ENCODE measurements at regions not wholly inside any gene's neighbourhood (a gene's known extent, or its start where the extent isn't known, plus 50 kb on each side); places are given as distances from the start of the nearest gene placed in this dataset.

DNA sequence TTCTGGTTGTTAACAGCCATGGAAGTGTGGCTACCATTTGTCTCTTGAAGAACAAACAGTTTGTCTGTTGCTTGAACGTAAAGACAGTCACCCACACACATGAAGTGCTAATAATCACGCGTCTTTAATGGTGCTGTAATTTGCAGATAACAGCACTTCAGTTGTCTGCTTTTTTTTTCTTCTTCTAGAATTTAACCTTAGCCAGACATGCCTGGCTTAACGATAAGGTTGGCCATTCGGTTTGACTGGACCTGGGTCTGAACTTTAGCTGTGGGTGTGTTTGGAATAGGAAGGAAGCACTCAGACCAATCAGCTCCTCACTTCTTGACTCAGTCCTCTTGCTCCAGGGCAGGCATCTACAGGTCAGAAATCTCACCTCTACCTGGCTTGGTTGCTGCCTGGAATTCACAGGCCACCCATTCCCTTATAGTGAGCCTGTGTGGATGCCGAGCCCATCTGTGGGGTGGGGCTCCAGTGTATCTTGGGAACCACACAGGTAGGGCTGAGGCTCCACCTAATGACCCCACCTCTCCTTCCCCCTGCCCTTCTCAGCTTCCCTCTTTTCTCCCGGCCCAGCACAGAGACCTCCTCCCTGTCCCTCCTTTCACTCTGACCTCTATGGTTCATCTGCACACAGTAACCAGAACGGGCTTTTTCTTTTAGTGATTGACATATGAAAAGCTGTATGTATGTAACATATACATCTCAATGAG is 246.4 kb upstream of the PWP1 start:
- DNase-seq (ENCODE audit: low spot score) (no peak), FAIRE-seq (no peak)

DNA sequence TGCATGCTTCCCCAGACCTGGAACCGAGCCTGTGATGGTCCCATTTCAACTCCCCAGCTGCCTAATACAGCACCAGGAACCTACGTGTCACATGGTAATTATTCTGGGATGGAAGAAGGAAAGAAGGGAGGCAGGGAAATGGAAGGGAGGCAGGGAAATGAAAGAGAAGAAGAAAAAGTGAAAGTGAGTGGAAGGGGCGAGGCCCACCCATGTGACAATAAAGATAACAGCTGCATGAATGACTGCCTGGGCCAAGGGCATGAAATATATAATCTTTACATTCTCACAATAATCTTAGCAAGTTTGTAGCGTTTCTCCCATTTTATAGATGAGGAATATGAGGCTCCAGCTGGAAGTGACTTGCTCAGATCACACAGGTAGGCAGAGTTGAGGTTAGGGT is 245.0 kb upstream of the PWP1 start:
- no peak for FAIRE-seq

DNA sequence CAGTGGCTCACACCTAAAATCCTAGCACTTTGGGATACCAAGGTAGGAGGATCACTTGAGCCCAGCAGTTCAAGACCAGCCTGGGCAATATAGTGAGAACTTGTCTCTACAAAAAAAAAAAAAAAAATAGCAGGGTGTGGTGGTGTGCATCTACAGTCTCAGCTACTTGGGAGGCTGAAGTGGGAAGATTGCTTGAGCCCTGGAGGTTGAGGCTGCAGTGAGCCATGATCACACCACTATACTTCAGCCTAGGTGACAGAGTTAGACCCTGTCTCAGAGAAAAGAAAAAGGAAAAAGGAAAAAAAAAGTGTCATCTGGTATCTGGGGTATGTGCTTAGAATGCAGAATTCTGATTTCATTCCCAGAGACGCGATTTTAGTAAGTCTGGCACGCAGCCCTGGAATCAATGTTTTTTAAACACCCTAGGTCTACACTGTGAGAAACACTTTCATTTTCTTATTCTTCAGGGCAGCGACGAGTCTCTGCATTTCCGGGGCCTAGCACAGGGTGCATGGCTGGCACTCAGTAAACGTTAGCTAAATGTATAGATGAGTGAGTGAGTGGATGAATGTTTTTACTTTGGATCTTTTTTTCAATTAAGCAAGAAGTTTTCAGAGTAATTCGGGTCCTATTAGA is 243.8 kb upstream of the PWP1 start:
- no peak for FAIRE-seq
- DNase-seq (ENCODE audit: low spot score) = no peak

More for the DNA sequence above, 245.0 kb upstream of the PWP1 start:
- no peak for DNase-seq (ENCODE audit: low spot score)

DNA sequence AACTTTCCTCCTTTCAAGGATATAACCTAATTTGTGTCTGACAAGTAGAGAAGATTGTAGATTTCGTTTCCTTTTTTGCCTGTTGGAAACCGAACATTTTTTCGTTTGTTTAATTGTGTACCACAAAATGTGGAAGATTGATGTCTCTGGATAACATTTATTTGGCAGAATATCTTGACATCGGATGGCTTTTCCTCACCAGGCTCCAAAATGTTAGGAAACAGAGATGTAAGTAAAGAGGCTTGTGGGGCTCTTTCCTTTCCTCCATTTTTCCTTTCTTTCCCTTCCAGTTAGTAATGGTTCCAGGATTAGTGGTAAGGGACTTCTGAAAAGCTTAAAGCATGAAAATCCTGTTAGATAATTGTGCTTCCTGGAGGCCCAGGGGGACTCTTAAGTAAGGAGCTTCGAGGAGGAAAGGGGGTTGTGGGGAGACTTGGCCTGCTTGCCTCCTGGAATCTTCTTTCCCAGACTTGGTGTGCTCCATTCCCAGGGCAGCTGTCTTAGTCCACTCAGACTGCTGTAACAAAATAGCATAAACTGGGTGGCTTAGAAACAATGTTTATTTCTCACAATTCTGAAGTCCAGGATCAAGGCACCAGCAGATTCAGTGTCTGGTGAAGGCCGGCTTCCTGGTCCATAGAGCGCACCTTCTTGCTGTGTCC is 243.1 kb upstream of the PWP1 start:
- FAIRE-seq (no peak), DNase-seq (ENCODE audit: low spot score) (no peak)

DNA sequence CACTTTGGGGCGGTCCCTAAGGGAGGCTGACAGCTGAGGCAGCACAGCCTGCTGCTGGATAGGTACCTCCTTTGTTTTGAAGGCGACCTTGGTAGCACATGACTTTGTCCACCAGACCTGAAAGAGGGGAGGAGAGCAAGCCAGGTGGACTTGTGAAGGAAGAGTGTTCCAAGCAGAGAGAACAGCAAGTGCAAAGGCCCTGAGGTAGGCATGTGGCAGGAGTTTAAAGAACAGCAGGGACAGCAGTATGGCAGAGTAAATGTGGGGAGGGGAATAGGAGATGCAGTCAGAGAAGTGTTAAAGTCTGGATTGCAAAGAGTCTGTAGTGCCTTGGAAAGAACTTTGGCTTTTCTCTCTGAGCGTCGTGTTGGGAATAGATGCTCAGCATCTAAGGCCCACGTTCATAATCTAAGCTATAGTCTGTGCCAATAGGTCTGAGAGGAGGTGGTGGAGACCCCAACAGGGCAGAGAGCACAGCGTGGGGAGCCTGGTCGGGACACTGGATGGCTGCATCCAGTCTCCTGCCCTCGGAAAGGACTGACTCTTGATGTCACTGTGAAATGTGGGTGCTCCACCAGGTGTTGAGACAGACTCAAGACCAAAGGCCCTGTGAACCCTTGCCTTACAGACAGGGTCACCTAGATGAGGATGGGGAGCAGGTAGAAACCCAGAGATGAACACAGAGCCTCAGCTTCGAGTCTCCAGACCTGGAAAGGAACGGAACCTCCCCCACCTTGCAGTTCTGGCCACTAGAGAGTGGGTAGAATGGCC is 242.1 kb upstream of the PWP1 start:
- DNase-seq (ENCODE audit: low spot score) (no peak), FAIRE-seq (no peak)

DNA sequence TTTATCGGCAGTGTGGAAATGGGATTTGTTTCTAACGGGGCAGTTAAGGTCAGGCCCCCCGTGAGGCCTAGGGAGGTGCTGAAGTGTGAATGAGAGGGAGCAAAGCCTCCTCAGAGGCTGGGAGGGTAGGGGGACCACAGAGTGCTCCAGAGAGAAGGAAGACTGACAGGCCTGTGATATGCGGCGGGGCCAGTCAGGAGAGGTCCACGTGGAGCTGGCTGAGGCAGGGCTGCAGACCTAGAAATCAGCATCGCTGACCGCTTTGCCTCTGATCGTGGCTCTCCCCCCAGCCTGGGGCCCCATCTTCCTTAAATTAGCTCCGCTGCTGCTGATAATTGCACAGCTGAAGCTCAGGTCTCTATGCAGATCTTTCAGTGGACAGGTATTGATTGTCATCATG is 240.8 kb upstream of the PWP1 start:
- no peak for FAIRE-seq
- no peak for DNase-seq (ENCODE audit: low spot score)

DNA sequence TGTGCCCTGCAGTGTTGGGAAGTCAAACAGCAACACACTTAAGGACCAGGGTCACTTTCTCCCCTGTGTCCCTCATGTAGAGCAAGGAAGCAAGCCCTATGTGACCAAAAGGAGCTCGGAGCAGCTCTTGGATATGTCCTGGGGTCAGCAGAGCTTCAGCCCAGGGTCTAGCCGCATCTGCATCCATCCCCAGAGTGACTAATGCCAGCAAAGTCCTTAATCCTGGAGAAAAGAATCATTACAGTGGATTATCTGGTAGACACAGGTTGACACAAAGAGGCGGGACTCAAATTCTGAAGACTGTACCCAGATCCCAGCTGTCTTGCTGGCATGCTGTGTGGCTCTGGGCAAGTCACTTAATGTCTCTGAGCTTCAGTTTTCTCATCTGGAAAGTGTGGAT is 239.1 kb upstream of the PWP1 start:
- DNase-seq (ENCODE audit: low spot score) (no peak), FAIRE-seq (no peak)

DNA sequence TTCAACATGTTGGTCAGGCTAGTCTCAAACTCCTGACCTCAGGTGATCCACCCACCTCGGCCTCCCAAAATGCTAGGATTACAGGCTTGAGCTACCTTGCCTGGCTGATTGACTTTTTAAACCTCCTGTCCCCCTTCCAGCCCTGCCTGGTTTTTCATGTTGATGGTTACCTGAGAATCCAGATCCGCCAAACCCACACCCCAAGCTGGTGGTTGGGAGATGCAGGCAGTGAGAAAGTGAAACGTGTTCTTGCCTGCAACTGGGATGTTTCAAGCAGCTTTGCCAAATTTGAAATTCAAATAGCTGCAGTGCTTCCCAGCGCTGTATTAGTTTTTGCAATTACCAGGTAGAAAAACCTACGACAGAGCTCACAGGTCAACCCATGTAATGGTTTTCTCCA is 238.3 kb upstream of the PWP1 start:
- DNase-seq (ENCODE audit: low spot score) (no peak), FAIRE-seq (no peak)

DNA sequence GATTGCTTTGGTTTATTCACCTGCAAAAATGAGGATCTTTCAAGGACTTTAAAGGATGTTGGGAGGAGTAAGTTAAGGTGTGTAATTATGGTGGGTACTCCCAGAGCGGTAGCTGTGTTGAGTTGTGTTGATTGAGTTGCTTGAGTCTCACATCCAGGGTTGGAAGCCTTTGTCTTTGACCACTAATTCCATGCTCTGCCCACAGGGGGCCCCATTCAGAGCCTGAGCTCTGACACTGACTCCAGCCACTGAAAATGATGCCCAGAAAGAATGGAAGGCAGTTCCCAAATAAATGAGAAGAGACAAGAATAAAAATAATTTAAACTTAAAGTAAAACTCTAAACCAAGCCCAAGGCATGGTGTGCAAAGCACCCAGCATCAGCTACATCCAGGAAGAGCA is 237.4 kb upstream of the PWP1 start:
- no peak for FAIRE-seq

DNA sequence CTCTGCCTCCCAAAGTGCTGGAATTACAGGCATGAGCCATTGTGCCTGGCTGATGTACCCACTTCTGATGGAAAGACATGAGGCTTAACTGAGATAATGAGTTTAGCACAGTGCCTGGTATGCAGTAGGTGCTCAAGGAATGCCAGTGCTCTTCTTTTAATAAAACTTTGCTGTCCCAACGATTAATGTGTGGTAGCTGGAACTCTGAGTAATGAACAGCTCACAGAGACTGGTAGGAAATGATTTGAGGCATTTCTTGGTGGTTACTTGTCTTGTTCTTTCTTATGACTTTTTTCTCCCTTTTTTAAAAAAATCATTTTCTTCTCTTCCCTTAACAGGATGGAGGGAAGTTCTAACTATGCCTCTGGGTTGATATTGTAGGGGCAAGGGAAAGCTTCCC is 235.7 kb upstream of the PWP1 start:
- peak; percentile 5 for DNase-seq (ENCODE audit: low spot score)
- FAIRE-seq = no peak

More for the DNA sequence above, 237.4 kb upstream of the PWP1 start:
- no peak for DNase-seq (ENCODE audit: low spot score)

DNA sequence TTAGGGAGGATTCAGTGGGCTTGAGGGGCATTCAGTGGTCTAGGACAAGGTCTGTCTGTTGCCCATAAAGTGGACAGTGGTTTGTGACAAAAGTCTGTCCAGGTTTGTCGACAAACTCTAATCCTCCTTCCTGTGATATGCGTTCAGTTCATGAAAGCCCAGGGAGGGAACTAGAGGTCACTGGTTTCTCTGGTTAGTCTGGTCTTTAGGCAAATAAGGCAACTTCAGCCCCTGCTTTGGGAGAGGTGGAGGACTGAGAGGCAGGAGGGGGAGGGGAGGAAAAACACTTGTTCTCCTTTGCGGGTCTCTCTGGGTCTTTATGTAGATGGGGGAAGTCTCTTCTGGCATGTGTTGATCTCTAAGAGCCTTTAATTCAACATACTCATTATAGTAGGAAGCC is 235.1 kb upstream of the PWP1 start:
- DNase-seq (ENCODE audit: low spot score) = no peak
- FAIRE-seq = no peak

DNA sequence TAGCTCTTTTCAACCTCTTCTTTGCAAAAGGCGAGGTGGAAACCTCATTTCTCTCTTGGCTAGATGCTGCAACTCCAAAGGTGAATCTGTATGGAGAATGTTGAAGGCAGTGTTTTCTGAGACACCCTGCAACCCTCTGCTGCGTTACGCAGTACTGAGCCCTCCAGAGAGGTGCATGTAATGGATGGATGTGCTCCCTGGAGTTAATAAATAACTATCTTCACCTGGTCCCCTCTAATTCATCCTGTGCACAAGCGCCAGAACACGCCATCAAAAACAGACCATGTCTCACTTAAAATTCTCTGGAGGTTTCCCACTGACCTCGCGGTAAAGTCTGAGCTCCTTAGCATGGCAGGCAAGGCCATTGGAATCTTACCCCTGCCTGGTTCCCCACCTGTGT is 234.4 kb upstream of the PWP1 start:
- FAIRE-seq = no peak
- no peak for DNase-seq (ENCODE audit: low spot score)

DNA sequence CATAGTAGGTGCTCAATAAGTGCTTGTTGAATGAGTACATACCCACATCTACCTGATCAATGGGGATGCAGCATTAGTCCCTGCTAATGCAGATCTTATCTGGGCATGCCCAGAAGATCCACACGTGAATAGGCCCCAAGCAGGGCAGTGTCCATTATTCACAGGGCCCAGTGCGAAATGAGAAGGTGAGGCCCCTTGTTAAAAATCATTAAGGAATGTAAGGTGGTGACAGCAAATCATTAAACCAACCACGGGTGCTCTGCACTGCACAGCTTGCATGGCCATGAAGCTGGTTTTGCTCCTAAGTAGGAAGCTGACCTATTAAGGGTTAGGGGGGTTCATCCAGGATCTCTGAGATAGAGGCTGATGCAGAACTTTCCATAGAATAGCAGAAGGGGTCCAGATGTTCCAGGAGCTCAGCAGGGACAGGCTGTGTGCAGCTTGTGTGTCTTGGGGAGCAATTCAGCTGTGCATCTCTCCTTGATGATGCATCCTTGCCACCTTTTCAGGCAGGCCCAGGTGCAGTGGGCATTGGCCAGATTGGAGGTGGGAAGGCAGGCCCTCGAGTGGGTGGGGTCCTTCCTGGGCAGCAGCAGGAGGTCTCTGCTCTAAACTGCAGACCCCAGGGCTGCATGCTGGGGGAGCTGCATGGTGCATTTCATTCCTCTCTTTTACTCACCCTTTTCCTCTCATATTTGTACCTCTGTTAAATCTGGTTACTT is 231.3 kb upstream of the PWP1 start:
- DNase-seq (ENCODE audit: low spot score) = no peak
- FAIRE-seq = no peak

DNA sequence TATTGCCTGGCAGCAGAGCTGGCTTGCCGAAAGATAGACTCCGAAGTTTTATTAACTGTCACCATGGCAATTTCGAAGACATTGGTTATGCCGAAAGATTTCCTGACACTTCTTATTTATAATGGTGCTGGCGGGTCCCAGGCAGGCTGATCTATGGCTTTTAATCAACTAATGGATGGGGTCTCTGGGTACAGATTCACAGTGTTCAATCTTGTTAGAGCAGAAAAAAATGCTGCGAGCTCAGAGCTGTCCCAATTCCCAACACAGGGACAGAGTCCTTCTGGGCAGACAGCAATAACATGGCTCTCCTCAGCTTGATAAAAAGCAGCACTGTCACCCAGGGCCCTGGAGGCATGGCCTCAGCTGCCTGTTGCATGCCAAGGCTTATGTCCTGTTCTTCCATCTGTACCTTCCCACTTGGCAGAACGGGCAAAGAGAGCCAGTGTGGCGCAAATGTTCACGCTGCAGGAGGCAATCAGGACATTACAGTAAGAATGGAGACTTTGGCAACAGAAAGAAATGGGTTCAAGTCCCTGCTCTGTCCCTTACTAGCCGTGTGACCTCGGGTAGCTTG is 228.2 kb upstream of the PWP1 start:
- no peak for DNase-seq (ENCODE audit: low spot score)
- FAIRE-seq = no peak

DNA sequence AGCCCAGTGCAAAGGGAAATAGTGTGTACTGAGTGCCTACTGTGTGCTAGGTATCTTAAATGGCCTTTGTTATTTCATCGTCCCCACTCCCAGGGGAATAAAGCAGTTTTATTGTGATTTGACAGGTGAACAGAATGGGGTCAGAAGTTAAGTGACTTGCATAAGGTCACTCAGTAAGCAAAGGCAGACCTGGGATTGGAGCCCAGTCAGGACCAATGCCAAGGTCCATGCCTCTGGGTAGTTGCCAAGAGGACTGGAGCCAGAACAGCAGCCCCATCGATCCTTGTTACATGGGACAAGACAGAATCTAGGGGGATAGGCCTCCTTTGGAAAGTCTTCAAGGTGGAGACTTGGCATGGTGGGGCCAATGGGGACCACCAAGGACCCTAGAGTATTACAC is 227.4 kb upstream of the PWP1 start:
- DNase-seq (ENCODE audit: low spot score) (no peak), FAIRE-seq (no peak)

DNA sequence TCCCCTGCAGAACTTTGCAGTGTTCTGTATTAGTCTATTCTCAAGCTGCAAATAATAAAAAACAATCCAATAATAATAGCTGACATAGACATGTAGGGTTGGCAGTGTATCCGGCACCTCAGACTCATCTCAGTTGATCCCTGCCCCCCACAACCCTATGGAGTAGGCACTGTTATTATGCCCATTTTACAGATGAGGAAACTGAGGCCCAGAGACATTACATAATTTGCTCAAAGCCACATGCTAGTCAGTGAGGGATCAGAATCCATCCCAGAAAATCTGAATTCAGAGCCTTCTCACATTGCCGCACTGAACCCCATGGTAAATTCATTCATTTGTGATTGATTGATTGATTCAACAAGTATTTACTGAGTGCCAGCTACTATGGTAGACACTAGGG is 226.6 kb upstream of the PWP1 start:
- FAIRE-seq (no peak), DNase-seq (ENCODE audit: low spot score) (no peak)

DNA sequence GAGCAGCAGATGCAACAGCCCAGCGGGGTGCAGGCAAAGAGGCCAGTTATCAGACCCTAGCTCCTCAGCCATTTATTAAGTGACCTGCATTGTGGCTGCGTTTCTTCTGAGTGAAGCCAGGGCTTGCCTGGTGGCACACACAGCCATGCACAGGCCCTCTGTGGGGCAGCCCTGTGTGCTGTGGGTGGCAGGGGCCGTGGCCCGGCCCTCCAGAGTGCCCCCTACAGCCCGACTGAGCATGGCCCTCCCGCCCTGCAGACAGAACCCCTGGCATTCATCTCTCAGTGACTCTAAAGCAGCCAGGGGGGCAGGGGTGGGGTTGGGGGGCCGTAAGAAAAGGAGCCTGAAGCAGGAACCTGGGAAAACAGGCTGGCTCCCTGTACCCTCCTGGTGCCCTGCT is 226.0 kb upstream of the PWP1 start:
- DNase-seq (ENCODE audit: low spot score) (no peak), FAIRE-seq (no peak)

DNA sequence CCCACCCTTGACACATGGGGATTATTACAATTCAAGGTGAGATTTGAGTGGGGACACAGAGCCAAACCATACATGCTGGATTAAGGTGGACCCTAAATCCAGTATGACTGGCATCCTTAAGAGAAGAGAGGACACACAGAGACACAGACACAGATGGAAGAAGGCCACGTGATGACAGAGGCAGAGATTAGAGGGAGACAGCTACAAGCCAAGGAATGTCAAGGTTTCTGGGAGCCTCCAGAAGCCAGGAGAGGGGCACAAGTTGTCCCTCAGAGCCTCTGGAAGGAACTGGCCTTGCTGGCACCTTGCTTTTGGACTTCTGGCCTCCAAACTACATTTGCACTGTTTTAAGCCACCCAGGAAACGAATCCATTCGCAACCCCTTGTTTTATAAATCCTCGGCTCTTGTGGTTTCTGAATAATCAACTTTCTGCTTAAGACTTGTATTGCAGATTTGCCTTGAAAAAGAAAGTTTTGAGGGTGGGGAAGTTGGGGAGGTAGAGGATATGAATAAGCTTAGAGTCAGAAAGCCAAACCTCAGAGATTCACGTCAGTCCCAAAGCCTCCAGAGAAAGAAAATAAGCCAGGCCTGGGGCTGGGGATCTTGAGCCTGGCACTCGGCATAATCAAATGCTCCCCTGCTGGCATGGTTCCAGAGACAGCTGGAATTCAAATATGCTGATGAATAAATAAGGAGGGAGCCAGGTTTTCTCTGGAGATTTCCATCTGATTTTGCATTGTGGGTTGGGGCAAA is 224.2 kb upstream of the PWP1 start:
- FAIRE-seq (peak; percentile 79), DNase-seq (ENCODE audit: low spot score) (peak; percentile 81)

DNA sequence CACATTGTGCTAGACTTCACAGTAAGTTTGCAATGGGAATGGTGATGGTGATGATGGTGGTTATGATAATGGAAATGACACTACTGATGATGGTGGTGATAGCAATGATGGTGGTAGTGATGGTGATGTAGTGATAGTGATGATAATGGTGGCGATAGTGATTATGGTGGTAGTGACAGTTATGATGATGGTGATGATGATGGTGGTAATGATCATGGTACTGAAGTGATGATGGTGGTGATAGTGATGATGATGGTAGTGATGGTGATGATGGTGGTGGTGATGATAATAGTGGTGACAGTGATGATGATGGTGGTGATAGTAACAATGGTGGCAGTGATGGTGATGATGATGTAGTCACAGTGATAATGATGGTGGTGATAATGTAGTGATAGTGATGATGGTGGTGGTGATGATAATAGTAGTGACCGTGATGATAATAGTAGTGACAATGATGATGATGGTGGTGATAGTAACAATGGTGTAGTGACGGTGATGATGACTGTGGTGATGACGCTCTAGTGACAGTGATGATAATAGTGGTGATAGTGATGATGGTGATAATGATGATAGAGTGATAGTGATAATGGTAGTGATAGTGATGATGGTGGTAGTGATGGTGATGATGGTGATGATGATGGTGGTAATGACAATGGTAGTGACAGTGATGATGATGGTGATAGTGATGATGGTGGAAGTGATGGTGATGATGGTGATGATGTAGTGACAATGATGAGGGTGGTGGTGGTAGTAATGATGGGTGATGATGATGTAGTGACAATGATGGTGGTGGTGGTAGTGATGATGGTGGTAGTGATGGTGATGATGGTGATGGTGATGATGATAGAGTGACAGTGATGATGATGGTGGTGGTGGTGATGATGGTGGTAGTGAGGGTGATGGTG is 222.9 kb upstream of the PWP1 start:
- FAIRE-seq (no peak), DNase-seq (ENCODE audit: low spot score) (no peak)

Measured in RCC 7860 (cell line).